Loucy (cell line): ENCODE measurements at regions not wholly inside any gene's neighbourhood (a gene's known extent, or its start where the extent isn't known, plus 50 kb on each side); places are given as distances from the start of the nearest gene placed in this dataset.
"Not testable (repeated sequence)": the region's sequence is repeated elsewhere in the genome, so short reads cannot be mapped to it uniquely, and the experiment has no call there.

Experiments
- CTCF ChIP-seq: fragments of 200-600 bp; sonication (generic); conservative IDR thresholded peaks from 2 replicates; pipeline ENCODE4 v1.5.1; 2014; ENCODE audit warnings: mild to moderate bottlenecking, antibody characterized with exemption, low read length
- EZH2phosphoT487 ChIP-seq: fragments of 200-600 bp; IDR thresholded peaks from 2 replicates; pipeline ENCODE4 v1.6.1; 2018; ENCODE audit warnings: antibody characterized with exemption, mild to moderate bottlenecking, moderate library complexity, borderline replicate concordance

DNA sequence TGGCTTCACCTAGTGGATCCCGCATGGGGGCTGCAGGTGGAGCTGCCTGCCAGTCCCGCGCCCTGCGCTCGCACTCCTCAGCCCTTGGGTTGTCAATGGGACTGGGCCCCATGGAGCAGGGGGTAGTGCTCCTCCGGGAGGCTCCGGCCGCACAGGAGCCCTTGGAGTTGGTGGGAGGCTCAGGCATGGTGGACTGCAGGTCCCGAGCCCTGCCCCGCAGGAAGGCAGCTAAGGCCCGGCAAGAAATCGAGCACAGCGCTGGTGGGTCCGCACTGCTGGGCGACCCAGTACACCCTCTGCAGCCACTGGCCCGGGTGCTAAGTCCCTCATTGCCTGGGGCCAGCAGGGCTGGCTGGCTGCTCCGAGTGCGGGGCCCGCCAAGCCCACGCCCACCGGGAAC lies 231.2 kb upstream of the TECRL start:
- TF ChIP-seq CTCF, EZH2phosphoT487: not testable (repeated sequence)
